ENCODE measurements at regions not wholly inside any gene's neighbourhood (a gene's known extent, or its start where the extent isn't known, plus 50 kb on each side); places are given as distances from the start of the nearest gene placed in this dataset.

DNA sequence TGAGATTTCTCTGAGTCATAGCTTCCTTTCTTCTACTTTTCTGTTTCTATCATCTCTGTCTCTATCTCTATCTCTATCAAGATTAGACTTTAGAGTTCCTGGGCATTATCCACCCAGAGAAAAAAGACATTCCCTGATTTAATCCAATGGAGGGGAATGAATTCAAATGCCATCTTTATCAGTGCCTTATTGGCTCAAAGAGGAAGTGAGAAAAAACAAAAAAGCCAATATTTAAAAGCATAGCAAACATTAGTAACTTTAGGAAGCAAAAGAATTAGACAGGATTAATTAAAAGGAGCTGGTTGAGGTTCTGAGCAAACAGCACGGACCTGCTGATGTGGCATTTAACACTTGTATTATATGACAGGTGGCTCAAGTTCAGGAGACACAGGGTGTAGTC lies 736.5 kb downstream of the REEP3 start:
- H3K27ac ChIP-seq (ENCODE audit: extremely low read depth, low read depth, low read length), result no peak overlapping the region
- no peaks in the 10 kb centered on the region for H3K9me3 ChIP-seq (ENCODE audit: control insufficient read depth, insufficient read depth, low read depth, low read length)
- TF ChIP-seq ZNF785 (tag by site-specific recombination; IDR thresholded peaks at IDR 0.05) (no peak), ZFP37 (tag by site-specific recombination; IDR thresholded peaks at IDR 0.05) (no peak), ZNF335 (tag by site-specific recombination; conservative IDR thresholded peaks at IDR 0.05) (no peak), ZNF214 (tag by site-specific recombination; IDR thresholded peaks at IDR 0.05; ENCODE audit: borderline replicate concordance) (no peak), SALL2 (tag by site-specific recombination; IDR thresholded peaks at IDR 0.05; ENCODE audit: borderline replicate concordance) (no peak), ZNF747 (tag by site-specific recombination; IDR thresholded peaks at IDR 0.05) (no peak), ZNF398 (tag by site-specific recombination; IDR thresholded peaks at IDR 0.05) (no peak), ZBTB17 (tag by site-specific recombination; IDR thresholded peaks at IDR 0.05) (no peak), GLI4 (tag by site-specific recombination; IDR thresholded peaks at IDR 0.05) (no peak), RBAK (tag by site-specific recombination; IDR thresholded peaks at IDR 0.05) (no peak), ZNF114 (tag by site-specific recombination; IDR thresholded peaks at IDR 0.05) (no peak), ZBTB26 (tag by site-specific recombination; optimal IDR thresholded peaks at IDR 0.05) (no peak), ZNF791 (tag by site-specific recombination; IDR thresholded peaks at IDR 0.05) (no peak), TCF7L2 (IDR thresholded peaks at IDR 0.05; ENCODE audit: borderline replicate concordance, low read depth, low read length) (no peak), ZNF76 (tag by site-specific recombination; IDR thresholded peaks at IDR 0.05; ENCODE audit: borderline replicate concordance, low read depth) (no peak), ZNF148 (tag by site-specific recombination; IDR thresholded peaks at IDR 0.05; ENCODE audit: borderline replicate concordance) (no peak), ZNF169 (tag by site-specific recombination; IDR thresholded peaks at IDR 0.05) (no peak)
- TF ChIP-seq, protein P1, sequence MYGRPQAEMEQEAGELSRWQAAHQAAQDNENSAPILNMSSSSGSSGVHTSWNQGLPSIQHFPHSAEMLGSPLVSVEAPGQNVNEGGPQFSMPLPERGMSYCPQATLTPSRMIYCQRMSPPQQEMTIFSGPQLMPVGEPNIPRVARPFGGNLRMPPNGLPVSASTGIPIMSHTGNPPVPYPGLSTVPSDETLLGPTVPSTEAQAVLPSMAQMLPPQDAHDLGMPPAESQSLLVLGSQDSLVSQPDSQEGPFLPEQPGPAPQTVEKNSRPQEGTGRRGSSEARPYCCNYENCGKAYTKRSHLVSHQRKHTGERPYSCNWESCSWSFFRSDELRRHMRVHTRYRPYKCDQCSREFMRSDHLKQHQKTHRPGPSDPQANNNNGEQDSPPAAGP (tag by site-specific recombination; IDR thresholded peaks at IDR 0.05), result no peak
- TF ChIP-seq, protein P2, sequence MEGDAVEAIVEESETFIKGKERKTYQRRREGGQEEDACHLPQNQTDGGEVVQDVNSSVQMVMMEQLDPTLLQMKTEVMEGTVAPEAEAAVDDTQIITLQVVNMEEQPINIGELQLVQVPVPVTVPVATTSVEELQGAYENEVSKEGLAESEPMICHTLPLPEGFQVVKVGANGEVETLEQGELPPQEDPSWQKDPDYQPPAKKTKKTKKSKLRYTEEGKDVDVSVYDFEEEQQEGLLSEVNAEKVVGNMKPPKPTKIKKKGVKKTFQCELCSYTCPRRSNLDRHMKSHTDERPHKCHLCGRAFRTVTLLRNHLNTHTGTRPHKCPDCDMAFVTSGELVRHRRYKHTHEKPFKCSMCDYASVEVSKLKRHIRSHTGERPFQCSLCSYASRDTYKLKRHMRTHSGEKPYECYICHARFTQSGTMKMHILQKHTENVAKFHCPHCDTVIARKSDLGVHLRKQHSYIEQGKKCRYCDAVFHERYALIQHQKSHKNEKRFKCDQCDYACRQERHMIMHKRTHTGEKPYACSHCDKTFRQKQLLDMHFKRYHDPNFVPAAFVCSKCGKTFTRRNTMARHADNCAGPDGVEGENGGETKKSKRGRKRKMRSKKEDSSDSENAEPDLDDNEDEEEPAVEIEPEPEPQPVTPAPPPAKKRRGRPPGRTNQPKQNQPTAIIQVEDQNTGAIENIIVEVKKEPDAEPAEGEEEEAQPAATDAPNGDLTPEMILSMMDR (tag by site-specific recombination; IDR thresholded peaks at IDR 0.05), result no peak
- TF ChIP-seq, protein P3, sequence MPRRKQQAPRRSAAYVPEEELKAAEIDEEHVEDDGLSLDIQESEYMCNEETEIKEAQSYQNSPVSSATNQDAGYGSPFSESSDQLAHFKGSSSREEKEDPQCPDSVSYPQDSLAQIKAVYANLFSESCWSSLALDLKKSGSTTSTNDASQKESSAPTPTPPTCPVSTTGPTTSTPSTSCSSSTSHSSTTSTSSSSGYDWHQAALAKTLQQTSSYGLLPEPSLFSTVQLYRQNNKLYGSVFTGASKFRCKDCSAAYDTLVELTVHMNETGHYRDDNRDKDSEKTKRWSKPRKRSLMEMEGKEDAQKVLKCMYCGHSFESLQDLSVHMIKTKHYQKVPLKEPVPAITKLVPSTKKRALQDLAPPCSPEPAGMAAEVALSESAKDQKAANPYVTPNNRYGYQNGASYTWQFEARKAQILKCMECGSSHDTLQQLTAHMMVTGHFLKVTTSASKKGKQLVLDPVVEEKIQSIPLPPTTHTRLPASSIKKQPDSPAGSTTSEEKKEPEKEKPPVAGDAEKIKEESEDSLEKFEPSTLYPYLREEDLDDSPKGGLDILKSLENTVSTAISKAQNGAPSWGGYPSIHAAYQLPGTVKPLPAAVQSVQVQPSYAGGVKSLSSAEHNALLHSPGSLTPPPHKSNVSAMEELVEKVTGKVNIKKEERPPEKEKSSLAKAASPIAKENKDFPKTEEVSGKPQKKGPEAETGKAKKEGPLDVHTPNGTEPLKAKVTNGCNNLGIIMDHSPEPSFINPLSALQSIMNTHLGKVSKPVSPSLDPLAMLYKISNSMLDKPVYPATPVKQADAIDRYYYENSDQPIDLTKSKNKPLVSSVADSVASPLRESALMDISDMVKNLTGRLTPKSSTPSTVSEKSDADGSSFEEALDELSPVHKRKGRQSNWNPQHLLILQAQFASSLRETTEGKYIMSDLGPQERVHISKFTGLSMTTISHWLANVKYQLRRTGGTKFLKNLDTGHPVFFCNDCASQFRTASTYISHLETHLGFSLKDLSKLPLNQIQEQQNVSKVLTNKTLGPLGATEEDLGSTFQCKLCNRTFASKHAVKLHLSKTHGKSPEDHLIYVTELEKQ (tag by site-specific recombination; IDR thresholded peaks at IDR 0.05; ENCODE audit: borderline replicate concordance), result no peak
- H3K4me3 ChIP-seq (ENCODE audit: low read depth, low read length), result no peak overlapping the region
- H3K4me1 ChIP-seq (ENCODE audit: control insufficient read depth, insufficient read depth, low read length), result no peaks in the 10 kb centered on the region
- ChIA-PET POLR2A (no interaction called here), CTCF (no interaction called here)
- no peaks in the 10 kb centered on the region for H3K36me3 ChIP-seq (ENCODE audit: control insufficient read depth in 2 of 2, insufficient read depth in 1 of 2, low read length in 2 of 2)
